G401.6 (cell line): ENCODE measurements at regions not wholly inside any gene's neighbourhood (a gene's known extent, or its start where the extent isn't known, plus 50 kb on each side); places are given as distances from the start of the nearest gene placed in this dataset.

Source experiments
- FAIRE-seq: peaks from 2 replicates; lab custom pipeline; 2012; peaks lifted over from hg19 to GRCh38; lab: Jason Lieb, UNC

- peak; percentile 87 for FAIRE-seq
Observed at GRCh38 chr1:94325377-94326302, 88.3 kb upstream of the ARHGAP29 start.

GRCh38 chr1:94324178-94324544 is 86.8 kb upstream of the ARHGAP29 start:
- peak; percentile 31 for FAIRE-seq

GRCh38 chr1:94323311-94324177 is 86.2 kb upstream of the ARHGAP29 start:
- no peak for FAIRE-seq

- peak; percentile 15 for FAIRE-seq
Observed at GRCh38 chr1:94322696-94323095, 85.3 kb upstream of the ARHGAP29 start.

GRCh38 chr1:94321662-94322061 is 84.3 kb upstream of the ARHGAP29 start:
- peak; percentile 66 for FAIRE-seq

GRCh38 chr1:94319319-94320102 is 82.1 kb upstream of the ARHGAP29 start:
- no peak for FAIRE-seq

GRCh38 chr1:94318505-94319030 is 81.2 kb upstream of the ARHGAP29 start:
- no peak for FAIRE-seq

- no peak for FAIRE-seq
Observed at GRCh38 chr1:94317790-94318188, 80.4 kb upstream of the ARHGAP29 start.

- no peak for FAIRE-seq
Observed at GRCh38 chr1:94316836-94317789, 79.7 kb upstream of the ARHGAP29 start.

- no peak for FAIRE-seq
Observed at GRCh38 chr1:94316183-94316582, 78.8 kb upstream of the ARHGAP29 start.

GRCh38 chr1:94315552-94316116 is 78.2 kb upstream of the ARHGAP29 start:
- no peak for FAIRE-seq

GRCh38 chr1:94314222-94314858 is 77.0 kb upstream of the ARHGAP29 start:
- no peak for FAIRE-seq

- no peak for FAIRE-seq
Observed at GRCh38 chr1:94310570-94311270, 73.3 kb upstream of the ARHGAP29 start.

GRCh38 chr1:94309829-94310569 is 72.6 kb upstream of the ARHGAP29 start:
- FAIRE-seq = no peak

GRCh38 chr1:94309216-94309615 is 71.8 kb upstream of the ARHGAP29 start:
- FAIRE-seq = no peak

- FAIRE-seq = no peak
Observed at GRCh38 chr1:94306521-94306920, 69.1 kb upstream of the ARHGAP29 start.

- FAIRE-seq = no peak
Observed at GRCh38 chr1:94305704-94306103, 68.3 kb upstream of the ARHGAP29 start.

- FAIRE-seq = no peak
Observed at GRCh38 chr1:94304553-94304952, 67.2 kb upstream of the ARHGAP29 start.

GRCh38 chr1:94303005-94303404 is 65.6 kb upstream of the ARHGAP29 start:
- no peak for FAIRE-seq
